ENCODE measurements at regions not wholly inside any gene's neighbourhood (a gene's known extent, or its start where the extent isn't known, plus 50 kb on each side); places are given as distances from the start of the nearest gene placed in this dataset.

- TF ChIP-seq PRDM15 (CRISPR knock-in tag; IDR thresholded peaks at IDR 0.05), result no peak
These were observed 606.3 kb upstream of the IGFBP3 start (continued) for GRCh38 chr7:46527360-46527759.

DNA sequence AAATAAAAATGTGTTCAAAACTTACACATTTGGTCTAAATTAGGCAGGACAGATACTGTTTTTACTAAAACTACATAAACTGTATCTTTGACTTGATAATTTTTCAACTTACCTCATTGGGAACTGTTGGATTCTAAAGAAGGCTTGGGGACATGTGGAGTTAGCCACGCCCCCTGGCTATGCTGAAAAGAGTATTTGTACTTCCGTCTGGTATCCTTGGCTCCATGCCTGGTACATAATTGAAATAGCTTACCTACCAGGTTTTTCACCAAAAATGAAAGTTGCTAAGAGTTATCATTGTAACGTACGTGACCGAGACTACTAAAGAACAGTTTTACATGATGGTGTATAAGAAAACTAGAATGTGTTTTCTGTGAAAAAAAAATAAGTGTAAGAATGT, 604.8 kb upstream of the IGFBP3 start:
- ChIA-PET CTCF (no interaction called here), POLR2A (no interaction called here)
- Mint-ChIP-seq H3K27ac (no peak overlapping the region), H3K4me3 (no peak overlapping the region), H3K4me1 (no peaks in the 10 kb centered on the region), H3K36me3 (peaks cover 19% of the 10 kb centered on the region; the same call in 1 of the 2 replicates), H3K27me3 (ENCODE audit: low read depth) (peaks cover 23% of the 10 kb centered on the region), H3K9me3 (peaks cover 33% of the 10 kb centered on the region)
- no peak for ATAC-seq
- no peak for DNase-seq (ENCODE audit: low spot score)
- TF ChIP-seq ZNF281 (CRISPR knock-in tag; IDR thresholded peaks at IDR 0.05), result no peak
- no peak for TF ChIP-seq GTF2I (CRISPR knock-in tag; conservative IDR thresholded peaks at IDR 0.05)
- TF ChIP-seq TEAD4 (CRISPR knock-in tag; IDR thresholded peaks at IDR 0.05), result no peak
- no peak for TF ChIP-seq ATF1 (CRISPR knock-in tag; IDR thresholded peaks at IDR 0.05)
- TF ChIP-seq ZBTB43 (CRISPR knock-in tag; IDR thresholded peaks at IDR 0.05), result no peak
- no peak for TF ChIP-seq MXD4 (CRISPR knock-in tag; IDR thresholded peaks at IDR 0.05; ENCODE audit: borderline replicate concordance)
- TF ChIP-seq, protein P1, sequence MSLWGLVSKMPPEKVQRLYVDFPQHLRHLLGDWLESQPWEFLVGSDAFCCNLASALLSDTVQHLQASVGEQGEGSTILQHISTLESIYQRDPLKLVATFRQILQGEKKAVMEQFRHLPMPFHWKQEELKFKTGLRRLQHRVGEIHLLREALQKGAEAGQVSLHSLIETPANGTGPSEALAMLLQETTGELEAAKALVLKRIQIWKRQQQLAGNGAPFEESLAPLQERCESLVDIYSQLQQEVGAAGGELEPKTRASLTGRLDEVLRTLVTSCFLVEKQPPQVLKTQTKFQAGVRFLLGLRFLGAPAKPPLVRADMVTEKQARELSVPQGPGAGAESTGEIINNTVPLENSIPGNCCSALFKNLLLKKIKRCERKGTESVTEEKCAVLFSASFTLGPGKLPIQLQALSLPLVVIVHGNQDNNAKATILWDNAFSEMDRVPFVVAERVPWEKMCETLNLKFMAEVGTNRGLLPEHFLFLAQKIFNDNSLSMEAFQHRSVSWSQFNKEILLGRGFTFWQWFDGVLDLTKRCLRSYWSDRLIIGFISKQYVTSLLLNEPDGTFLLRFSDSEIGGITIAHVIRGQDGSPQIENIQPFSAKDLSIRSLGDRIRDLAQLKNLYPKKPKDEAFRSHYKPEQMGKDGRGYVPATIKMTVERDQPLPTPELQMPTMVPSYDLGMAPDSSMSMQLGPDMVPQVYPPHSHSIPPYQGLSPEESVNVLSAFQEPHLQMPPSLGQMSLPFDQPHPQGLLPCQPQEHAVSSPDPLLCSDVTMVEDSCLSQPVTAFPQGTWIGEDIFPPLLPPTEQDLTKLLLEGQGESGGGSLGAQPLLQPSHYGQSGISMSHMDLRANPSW (CRISPR knock-in tag; conservative IDR thresholded peaks at IDR 0.05; ENCODE audit: low read depth), result no peak
- no peak for TF ChIP-seq ELF4 (CRISPR knock-in tag; IDR thresholded peaks at IDR 0.05; ENCODE audit: low read depth)
- no peak for TF ChIP-seq CREB1 (CRISPR knock-in tag; IDR thresholded peaks at IDR 0.05)
- no peak for TF ChIP-seq ZBTB21 (CRISPR knock-in tag; IDR thresholded peaks at IDR 0.05; ENCODE audit: borderline replicate concordance)
- no peak for TF ChIP-seq ZNF219 (CRISPR knock-in tag; IDR thresholded peaks at IDR 0.05; ENCODE audit: borderline replicate concordance)
- TF ChIP-seq E2F1 (CRISPR knock-in tag; IDR thresholded peaks at IDR 0.05), result no peak
- TF ChIP-seq USF2 (CRISPR knock-in tag; IDR thresholded peaks at IDR 0.05), result no peak
- TF ChIP-seq ETV6 (CRISPR knock-in tag; IDR thresholded peaks at IDR 0.05), result no peak
- TF ChIP-seq, protein P2, sequence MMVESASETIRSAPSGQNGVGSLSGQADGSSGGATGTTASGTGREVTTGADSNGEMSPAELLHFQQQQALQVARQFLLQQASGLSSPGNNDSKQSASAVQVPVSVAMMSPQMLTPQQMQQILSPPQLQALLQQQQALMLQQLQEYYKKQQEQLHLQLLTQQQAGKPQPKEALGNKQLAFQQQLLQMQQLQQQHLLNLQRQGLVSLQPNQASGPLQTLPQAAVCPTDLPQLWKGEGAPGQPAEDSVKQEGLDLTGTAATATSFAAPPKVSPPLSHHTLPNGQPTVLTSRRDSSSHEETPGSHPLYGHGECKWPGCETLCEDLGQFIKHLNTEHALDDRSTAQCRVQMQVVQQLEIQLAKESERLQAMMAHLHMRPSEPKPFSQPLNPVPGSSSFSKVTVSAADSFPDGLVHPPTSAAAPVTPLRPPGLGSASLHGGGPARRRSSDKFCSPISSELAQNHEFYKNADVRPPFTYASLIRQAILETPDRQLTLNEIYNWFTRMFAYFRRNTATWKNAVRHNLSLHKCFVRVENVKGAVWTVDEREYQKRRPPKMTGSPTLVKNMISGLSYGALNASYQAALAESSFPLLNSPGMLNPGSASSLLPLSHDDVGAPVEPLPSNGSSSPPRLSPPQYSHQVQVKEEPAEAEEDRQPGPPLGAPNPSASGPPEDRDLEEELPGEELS (CRISPR knock-in tag; IDR thresholded peaks at IDR 0.05), result no peak
- TF ChIP-seq, protein P3, sequence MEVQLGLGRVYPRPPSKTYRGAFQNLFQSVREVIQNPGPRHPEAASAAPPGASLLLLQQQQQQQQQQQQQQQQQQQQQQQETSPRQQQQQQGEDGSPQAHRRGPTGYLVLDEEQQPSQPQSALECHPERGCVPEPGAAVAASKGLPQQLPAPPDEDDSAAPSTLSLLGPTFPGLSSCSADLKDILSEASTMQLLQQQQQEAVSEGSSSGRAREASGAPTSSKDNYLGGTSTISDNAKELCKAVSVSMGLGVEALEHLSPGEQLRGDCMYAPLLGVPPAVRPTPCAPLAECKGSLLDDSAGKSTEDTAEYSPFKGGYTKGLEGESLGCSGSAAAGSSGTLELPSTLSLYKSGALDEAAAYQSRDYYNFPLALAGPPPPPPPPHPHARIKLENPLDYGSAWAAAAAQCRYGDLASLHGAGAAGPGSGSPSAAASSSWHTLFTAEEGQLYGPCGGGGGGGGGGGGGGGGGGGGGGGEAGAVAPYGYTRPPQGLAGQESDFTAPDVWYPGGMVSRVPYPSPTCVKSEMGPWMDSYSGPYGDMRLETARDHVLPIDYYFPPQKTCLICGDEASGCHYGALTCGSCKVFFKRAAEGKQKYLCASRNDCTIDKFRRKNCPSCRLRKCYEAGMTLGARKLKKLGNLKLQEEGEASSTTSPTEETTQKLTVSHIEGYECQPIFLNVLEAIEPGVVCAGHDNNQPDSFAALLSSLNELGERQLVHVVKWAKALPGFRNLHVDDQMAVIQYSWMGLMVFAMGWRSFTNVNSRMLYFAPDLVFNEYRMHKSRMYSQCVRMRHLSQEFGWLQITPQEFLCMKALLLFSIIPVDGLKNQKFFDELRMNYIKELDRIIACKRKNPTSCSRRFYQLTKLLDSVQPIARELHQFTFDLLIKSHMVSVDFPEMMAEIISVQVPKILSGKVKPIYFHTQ (CRISPR knock-in tag; IDR thresholded peaks at IDR 0.05), result no peak
